SK-N-SH (cell line): ENCODE measurements at regions not wholly inside any gene's neighbourhood (a gene's known extent, or its start where the extent isn't known, plus 50 kb on each side); places are given as distances from the start of the nearest gene placed in this dataset.

Source experiments
- CTCF ChIA-PET: fragments of 300-600, 350-600 bp; formaldehyde crosslinking; extraction: SDS; loops from one replicate; lab custom pipeline; 2021; lab: Yijun Ruan, JAX
- POLR2A ChIA-PET: fragments of 350-600 bp; sonication (Branson Sonifier 250); formaldehyde crosslinking; extraction: SDS; loops from one replicate; lab custom pipeline; 2020; ENCODE audit warnings: antibody characterized with exemption, inconsistent platforms; lab: Yijun Ruan, JAX
- DNase-seq: peaks from one replicate; pipeline ENCODE4 v3.0.0; 2012
- H2AFZ ChIP-seq: fragments of 200-600 bp; sonication (generic); 2 replicates; pipeline ENCODE4 v1.8.1; 2016; ENCODE audit warnings: antibody characterized with exemption, mild to moderate bottlenecking, low read depth
- H3F3A ChIP-seq: fragments of 200-600 bp; sonication (generic); replicated peaks from 2 replicates; pipeline ENCODE3; 2016; ENCODE audit warnings: antibody characterized with exemption, mild to moderate bottlenecking; ENCODE audit not compliant: insufficient read depth
- H3K27ac ChIP-seq, 2 experiments: fragments of 200-500 bp in 1 of 2; fragments of 200-600 bp in 1 of 2; sonication (Bioruptor generic) in 1 of 2; sonication (generic), shearing (Covaris generic) in 1 of 2; 2 replicates each; pipeline versions ENCODE4 v1.5.1 to v1.6.1; 2014 to 2016; ENCODE audit warnings: low read depth in 2 of 2, inconsistent platforms in 1 of 2, low read length in 1 of 2, mild to moderate bottlenecking in 1 of 2, mixed read lengths in 1 of 2
- H3K27me3 ChIP-seq: fragments of 200-600 bp; sonication (generic), shearing (Covaris generic); 2 replicates; pipeline ENCODE4 v1.6.1; 2016; ENCODE audit warnings: mixed run types; ENCODE audit not compliant: insufficient read depth
- H3K36me3 ChIP-seq, 2 experiments: fragments of 200-500 bp in 1 of 2; fragments of 200-600 bp in 1 of 2; sonication (Bioruptor generic) in 1 of 2; sonication (generic) in 1 of 2; replicated peaks in 1 of 2; 2 replicates each; pipeline versions ENCODE3 to v1.5.1; 2014 to 2016; ENCODE audit warnings: low read length in 1 of 2, mild to moderate bottlenecking in 1 of 2; ENCODE audit not compliant: insufficient read depth in 2 of 2, control insufficient read depth in 1 of 2
- H3K4me1 ChIP-seq, 2 experiments: fragments of 200-500 bp in 1 of 2; fragments of 200-600 bp in 1 of 2; sonication (Bioruptor generic) in 1 of 2; sonication (generic), shearing (Covaris generic) in 1 of 2; 2 replicates each; pipeline versions ENCODE4 v1.5.1 to v1.6.1; 2014 to 2016; ENCODE audit warnings: low read depth in 1 of 2, low read length in 1 of 2, mixed run types in 1 of 2; ENCODE audit not compliant: insufficient read depth in 2 of 2, control insufficient read depth in 1 of 2
- H3K4me2 ChIP-seq: fragments of 200-600 bp; sonication (generic), shearing (Covaris generic); 2 replicates; pipeline ENCODE4 v1.6.1; 2017; ENCODE audit warnings: mixed run types
- H3K4me3 ChIP-seq, 2 experiments: fragments of 200-500 bp in 1 of 2; fragments of 200-600 bp in 1 of 2; sonication (Bioruptor generic) in 1 of 2; sonication (generic), shearing (Covaris generic) in 1 of 2; 2 replicates each; pipeline versions ENCODE4 v1.5.1 to v1.8.1; 2014 to 2016; ENCODE audit warnings: low read depth in 2 of 2, inconsistent platforms in 1 of 2, low read length in 1 of 2, mild to moderate bottlenecking in 1 of 2, mixed read lengths in 1 of 2, moderate library complexity in 1 of 2
- H3K79me2 ChIP-seq: fragments of 200-600 bp; sonication (generic); 2 replicates; pipeline ENCODE4 v1.8.1; 2017; ENCODE audit warnings: mild to moderate bottlenecking; ENCODE audit not compliant: insufficient read depth
- H3K9ac ChIP-seq: fragments of 200-600 bp; sonication (generic); 2 replicates; pipeline ENCODE4 v1.6.1; 2017; ENCODE audit warnings: mixed run types
- H3K9me2 ChIP-seq: fragments of 200-600 bp; sonication (generic); 2 replicates; pipeline ENCODE4 v1.6.1; 2017; ENCODE audit warnings: mixed run types
- H3K9me3 ChIP-seq: fragments of 200-600 bp; sonication (generic); 2 replicates; pipeline ENCODE4 v1.6.1; 2017; ENCODE audit warnings: mixed run types, mild to moderate bottlenecking, moderate library complexity
- H4K20me1 ChIP-seq: fragments of 200-600 bp; sonication (generic); 2 replicates; pipeline ENCODE4 v1.6.1; 2017; ENCODE audit warnings: mild to moderate bottlenecking, mixed run types; ENCODE audit not compliant: insufficient read depth
- CHD2 ChIP-seq: fragments of 150-350 bp; IDR thresholded peaks from 2 replicates; pipeline ENCODE4 v1.6.1; 2018; ENCODE audit warnings: low read length; ENCODE audit not compliant: partially characterized antibody
- CTCF ChIP-seq: fragments of 200-600 bp; sonication (generic); IDR thresholded peaks from 2 replicates; pipeline ENCODE4 v1.6.1; 2017; ENCODE audit warnings: antibody characterized with exemption, mild to moderate bottlenecking, moderate library complexity
- FOXJ3 ChIP-seq: sonication (generic); formaldehyde crosslinking; IDR thresholded peaks from 2 replicates; pipeline ENCODE4 v1.5.1; 2020; ENCODE audit warnings: mild to moderate bottlenecking, missing genetic modification reagents
- GABPA ChIP-seq: IDR thresholded peaks from 2 replicates; pipeline ENCODE4 v1.4.0; 2012; ENCODE audit warnings: low read depth, mild to moderate bottlenecking
- GATA2 ChIP-seq: sonication (generic); formaldehyde crosslinking; IDR thresholded peaks from 2 replicates; pipeline ENCODE4 v1.5.0; 2020; ENCODE audit warnings: mild to moderate bottlenecking, missing genetic modification reagents
- IRF3 ChIP-seq: fragments of 150-350 bp; IDR thresholded peaks from 2 replicates; pipeline ENCODE4 v1.6.1; 2016; ENCODE audit warnings: mild to moderate bottlenecking, low read depth, low read length
- JUND ChIP-seq: IDR thresholded peaks from 2 replicates; pipeline ENCODE4 v1.4.0; 2012
- MEF2A ChIP-seq: IDR thresholded peaks from 2 replicates; pipeline ENCODE4 v1.4.0; 2012; ENCODE audit warnings: low read depth, borderline replicate concordance
- MXI1 ChIP-seq: IDR thresholded peaks from 2 replicates; pipeline ENCODE4 v1.6.1; 2012; ENCODE audit warnings: mild to moderate bottlenecking, low read depth, low read length, improper control_type of control experiment
- NRF1 ChIP-seq: IDR thresholded peaks from 2 replicates; pipeline ENCODE4 v1.6.1; 2012; ENCODE audit warnings: low read depth, mild to moderate bottlenecking, low read length
- POLR2AphosphoS5 ChIP-seq: IDR thresholded peaks from 2 replicates; pipeline ENCODE4 v1.6.1; 2012; ENCODE audit warnings: low read depth, low read length
- TAF1 ChIP-seq: IDR thresholded peaks from 2 replicates; pipeline ENCODE4 v1.6.1; 2012; ENCODE audit warnings: low read depth, mild to moderate bottlenecking, low read length, moderate library complexity, borderline replicate concordance
- USF1 ChIP-seq: IDR thresholded peaks from 2 replicates; pipeline ENCODE4 v1.4.0; 2012; ENCODE audit warnings: low read depth, borderline replicate concordance
- WGBS: methylation state at CpG from one replicate; pipeline ENCODE4 v1.1.6; 2017; ENCODE audit warnings: low lambda C conversion rate; 5-methylcytosine and 5-hydroxymethylcytosine counted together

GRCh38 chr13:81408647-81409046 lies 1067.7 kb upstream of the SPRY2 start:
- H3K79me2 ChIP-seq: no peaks in the 10 kb centered on the region
- no peak for DNase-seq
- POLR2A ChIA-PET: no interaction called here
- no peak overlapping the region for H3K27ac ChIP-seq
- no peaks in the 10 kb centered on the region for H3K9me3 ChIP-seq
- no peaks in the 10 kb centered on the region for H3K27me3 ChIP-seq
- no peak overlapping the region for H3K9ac ChIP-seq
- no peaks in the 10 kb centered on the region for H3K36me3 ChIP-seq
- TF ChIP-seq GATA2 (CRISPR knock-in tag): no peak
- TF ChIP-seq, all 33 proteins: peak for 0
- H3K4me1 ChIP-seq: no peaks in the 10 kb centered on the region
- 4% methylated on average over 2 of the region's 2 CpGs for WGBS
- H3K4me2 ChIP-seq: no peak overlapping the region
- H3F3A ChIP-seq: no peaks in the 10 kb centered on the region
- H2AFZ ChIP-seq: no peak overlapping the region
- no peaks in the 10 kb centered on the region; the same call in 1 of the 2 replicates for H3K9me2 ChIP-seq
- H4K20me1 ChIP-seq: no peaks in the 10 kb centered on the region
- CTCF ChIA-PET: no interaction called here
- no peak overlapping the region for H3K4me3 ChIP-seq

GRCh38 chr13:81406639-81407292 lies 1065.8 kb upstream of the SPRY2 start:
- Histone ChIP-seq H3K36me3 (no peaks in the 10 kb centered on the region), H3K79me2 (no peaks in the 10 kb centered on the region), H3K9ac (no peak overlapping the region), H3K9me2 (no peaks in the 10 kb centered on the region; the same call in 1 of the 2 replicates), H3K4me2 (no peak overlapping the region), H3K4me1 (no peaks in the 10 kb centered on the region), H3K4me3 (no peak overlapping the region), H4K20me1 (no peaks in the 10 kb centered on the region), H3K27ac (no peak overlapping the region), H2AFZ (no peak overlapping the region), H3K9me3 (no peaks in the 10 kb centered on the region), H3K27me3 (no peaks in the 10 kb centered on the region), H3F3A (no peaks in the 10 kb centered on the region)
- CTCF ChIA-PET: interaction anchor here (0.6 kb wide), 1 partner anchor 31 kb away, joined by 3 read pairs; no protein-coding TSS in a partner anchor
- TF ChIP-seq TAF1 (no peak), MXI1 (no peak), NRF1 (no peak), MEF2A (no peak), JUND (no peak), POLR2AphosphoS5 (no peak), CTCF (no peak), CHD2 (no peak), GABPA (no peak), USF1 (no peak), FOXJ3 (CRISPR knock-in tag) (no peak), IRF3 (no peak)
- POLR2A ChIA-PET: no interaction called here
- 0% methylated on average over 4 of the region's 4 CpGs for WGBS
- DNase-seq: no peak
